Stimulated activated CD8-positive, alpha-beta memory T cell treated with anti-CD3 and anti-CD28 coated beads, Interleukin-7, amount 100 ng/mL, for 24 hours (primary cell): ENCODE measurements at regions not wholly inside any gene's neighbourhood (a gene's known extent, or its start where the extent isn't known, plus 50 kb on each side); places are given as distances from the start of the nearest gene placed in this dataset.

Source experiments
- DNase-seq: peaks from one replicate; pipeline ENCODE4 v3.0.0-alpha.2; 2020; ENCODE audit warnings: low read depth

DNA sequence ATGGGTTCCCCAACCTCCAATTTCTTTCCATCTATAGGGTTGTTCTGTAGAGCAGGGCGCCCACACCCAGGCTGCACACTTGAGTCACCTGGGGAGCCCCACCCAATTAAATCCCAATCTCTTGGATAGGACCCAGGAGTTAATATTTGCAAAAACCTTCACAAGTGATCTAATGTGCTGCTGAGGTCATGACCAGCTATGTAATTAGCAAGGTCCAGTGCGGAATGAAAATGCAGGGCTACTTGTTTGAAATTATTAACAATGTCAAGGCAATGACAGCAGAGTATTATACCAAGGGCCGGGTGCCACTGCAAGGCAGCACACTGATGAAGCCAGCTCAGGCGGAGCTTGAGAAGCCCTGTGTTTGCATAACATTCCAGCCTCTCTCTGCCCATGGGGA lies 302.7 kb downstream of the MAF start:
- no peak for DNase-seq

DNA sequence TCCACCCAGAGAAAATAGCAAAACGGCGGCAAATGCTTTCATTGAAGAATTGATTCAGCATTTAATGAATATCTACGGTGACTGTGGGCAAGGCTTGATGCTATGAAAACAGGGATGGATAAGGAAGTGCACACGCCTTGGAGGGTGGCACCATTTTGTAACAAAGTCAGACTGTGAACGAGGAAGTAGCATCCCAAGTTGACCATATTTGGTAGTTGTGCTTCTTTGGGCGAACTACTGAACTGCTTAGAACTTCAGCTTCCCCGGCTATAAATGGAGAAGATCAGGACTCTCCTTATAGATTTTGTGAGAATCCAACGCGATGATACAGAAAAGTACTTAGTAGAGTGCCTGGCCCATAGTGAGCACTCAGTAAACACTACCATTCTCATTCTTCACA lies 303.2 kb downstream of the MAF start:
- no peak for DNase-seq

GRCh38 chr16:79296491-79296890 lies 304.0 kb downstream of the MAF start:
- no peak for DNase-seq

- no peak for DNase-seq
Measured at GRCh38 chr16:79295746-79296145, 304.8 kb downstream of the MAF start.

DNA sequence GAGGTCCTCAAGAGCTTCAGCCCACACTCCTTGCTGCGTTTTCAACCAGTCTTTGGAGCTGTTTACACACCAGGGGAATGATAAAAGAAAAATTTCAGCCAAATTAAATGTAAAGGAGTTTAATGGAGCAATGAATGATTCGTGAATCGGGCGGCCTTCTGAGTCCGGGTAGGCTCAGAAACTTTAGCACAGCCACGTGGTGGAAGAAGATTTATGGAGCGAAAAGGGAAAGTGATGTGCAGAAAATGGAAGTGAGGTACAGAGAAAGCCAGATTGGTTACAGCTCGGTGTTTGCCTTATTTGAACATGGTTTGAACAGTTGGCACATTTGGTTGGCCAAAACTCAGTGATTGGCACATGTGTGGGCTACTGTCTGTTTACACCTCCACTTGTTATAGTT lies 305.4 kb downstream of the MAF start:
- no peak for DNase-seq

DNA sequence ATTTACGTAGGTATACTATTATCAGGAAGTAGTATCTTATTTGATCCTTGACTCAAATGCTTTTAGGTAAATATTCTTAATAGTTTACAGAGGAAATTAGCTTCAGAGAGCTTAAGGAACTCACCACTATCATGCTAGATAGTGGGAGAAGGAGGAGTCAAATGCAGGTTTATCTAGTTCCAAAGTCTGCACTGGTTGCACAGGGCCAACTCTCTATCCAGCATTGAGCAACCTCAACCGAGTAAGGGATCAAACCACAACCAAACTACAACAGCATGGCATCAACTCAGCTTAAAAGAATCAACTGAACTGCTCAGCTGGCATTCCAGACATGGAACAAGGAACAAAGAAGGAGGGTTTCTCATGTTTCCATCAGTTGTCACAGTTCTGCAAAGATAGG lies 306.0 kb downstream of the MAF start:
- DNase-seq, result no peak

DNA sequence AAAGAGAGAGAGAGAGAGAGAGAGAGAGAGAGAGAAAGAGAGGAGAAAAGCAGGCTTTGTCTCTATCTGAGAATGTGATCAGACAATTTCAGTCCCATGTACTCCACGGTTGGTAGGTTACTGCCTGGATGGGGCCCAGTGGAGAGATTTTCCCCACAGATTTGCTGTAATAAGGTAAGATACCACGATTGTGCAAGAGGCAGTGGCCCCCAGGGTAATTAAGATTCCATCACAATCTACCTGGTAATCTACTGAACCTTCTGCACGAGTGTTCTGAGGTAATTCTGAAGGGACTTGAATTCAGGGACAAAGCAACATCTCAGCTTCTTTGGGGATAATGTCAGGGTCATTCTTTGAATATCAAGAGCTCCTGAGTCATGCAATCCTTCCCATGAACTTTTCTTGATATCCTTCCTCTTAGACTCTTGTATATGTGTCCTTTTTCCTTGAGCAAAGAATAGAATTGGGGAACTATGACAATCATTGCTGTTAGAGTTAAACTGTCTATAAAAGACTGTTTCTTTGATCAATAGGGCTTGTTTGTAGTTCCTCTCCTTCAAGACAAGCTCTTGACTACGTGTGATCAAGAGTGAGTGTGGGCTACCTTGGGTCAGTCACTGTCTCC lies 306.6 kb downstream of the MAF start:
- no peak for DNase-seq

GRCh38 chr16:79288066-79288465 lies 312.5 kb downstream of the MAF start:
- DNase-seq, result no peak

- no peak for DNase-seq
Measured at GRCh38 chr16:79287424-79287917, 313.1 kb downstream of the MAF start.

DNA sequence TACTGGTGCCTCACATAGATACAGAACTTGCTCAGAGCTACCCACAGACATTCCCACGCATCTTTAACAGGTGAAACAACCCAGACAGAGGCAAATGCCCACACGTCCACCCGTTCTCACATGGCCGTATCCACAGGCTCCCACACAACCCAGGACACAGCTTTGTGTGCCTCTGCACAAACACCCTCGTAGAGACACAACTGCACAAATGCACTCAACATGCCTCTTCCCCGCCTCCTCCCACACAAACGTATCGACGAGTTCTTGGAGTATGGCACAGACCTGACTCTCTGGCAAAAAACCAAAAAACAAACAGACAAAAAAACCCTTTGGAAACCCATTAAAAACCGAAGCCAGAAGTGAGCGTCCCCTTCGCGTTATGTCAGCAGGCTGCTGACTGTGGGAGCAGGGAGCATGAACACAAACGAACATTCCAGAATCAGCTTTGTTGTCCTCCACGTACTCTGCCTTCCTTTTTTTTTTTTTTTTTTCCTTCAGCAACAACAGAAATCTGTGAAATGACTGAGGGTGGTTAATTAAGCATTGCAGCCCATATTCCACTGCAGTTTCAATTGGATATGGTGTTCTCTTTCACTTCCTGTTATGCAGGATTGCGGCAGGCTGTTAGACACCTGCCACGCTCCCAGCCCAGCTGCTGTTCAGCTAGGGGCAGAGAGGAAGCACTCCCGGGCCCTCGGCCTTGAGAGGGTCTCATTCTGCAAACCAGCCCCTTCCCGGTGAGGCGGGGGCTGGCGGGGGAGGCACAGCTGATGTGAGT lies 313.7 kb downstream of the MAF start:
- DNase-seq, result no peak

GRCh38 chr16:79284766-79285165 lies 315.8 kb downstream of the MAF start:
- DNase-seq, result no peak

DNA sequence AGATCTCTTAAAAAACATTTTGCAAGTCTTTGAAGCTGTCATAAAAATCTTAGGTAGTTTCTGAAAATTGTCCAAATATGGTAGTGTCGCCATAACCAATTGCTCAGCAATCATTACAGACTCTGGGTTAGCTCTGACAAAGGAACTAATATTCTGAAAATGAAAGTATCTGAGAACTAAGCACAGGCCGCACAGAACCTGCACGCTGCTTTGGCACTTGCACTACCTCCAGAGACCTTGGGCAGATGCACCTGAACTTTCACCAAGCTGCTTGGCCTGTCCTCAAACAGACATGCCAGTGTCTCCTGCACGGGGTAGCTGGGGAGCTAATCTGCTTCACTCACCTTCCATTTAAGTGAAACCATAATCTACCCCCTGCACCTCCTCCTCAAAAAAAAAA lies 317.0 kb downstream of the MAF start:
- DNase-seq, result no peak

DNA sequence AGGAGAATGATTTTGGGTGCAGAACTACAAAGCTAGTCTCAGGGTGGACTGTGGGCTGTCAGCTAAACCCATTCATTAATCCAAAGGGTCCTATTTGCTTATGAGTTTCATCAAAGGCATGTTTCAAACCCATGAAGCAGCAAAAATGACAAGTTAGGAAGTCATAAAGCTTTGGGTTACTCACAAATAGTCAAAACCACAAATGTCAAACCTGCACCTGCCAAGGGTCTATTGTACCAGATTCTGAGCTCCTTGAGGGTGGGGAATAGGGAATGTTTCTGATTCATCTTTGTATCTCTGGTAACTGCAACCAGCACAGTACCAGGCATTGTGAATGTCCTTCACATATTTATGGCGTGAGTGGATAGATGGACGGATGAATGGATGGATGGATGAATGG lies 317.7 kb downstream of the MAF start:
- no peak for DNase-seq

DNA sequence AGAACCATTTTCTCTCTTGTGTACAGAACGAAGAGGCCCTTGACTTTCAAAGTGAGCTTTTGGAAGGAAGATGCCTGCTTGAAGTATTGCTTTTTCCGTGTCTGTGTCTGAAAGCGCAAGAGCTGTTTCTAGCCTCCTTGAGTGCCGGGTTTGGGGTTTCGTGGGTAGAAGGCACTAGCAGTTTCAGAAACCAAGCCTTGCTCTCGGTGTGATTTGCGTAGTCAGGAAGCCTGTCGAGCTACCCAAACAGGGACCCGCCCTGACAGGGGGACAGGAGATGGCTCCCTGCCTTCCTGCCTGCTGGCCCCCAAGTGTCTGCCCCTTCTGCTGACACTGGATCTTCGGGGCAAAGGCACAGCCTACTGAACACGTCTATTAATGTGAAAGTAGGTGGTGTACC lies 322.0 kb downstream of the MAF start:
- no peak for DNase-seq

DNA sequence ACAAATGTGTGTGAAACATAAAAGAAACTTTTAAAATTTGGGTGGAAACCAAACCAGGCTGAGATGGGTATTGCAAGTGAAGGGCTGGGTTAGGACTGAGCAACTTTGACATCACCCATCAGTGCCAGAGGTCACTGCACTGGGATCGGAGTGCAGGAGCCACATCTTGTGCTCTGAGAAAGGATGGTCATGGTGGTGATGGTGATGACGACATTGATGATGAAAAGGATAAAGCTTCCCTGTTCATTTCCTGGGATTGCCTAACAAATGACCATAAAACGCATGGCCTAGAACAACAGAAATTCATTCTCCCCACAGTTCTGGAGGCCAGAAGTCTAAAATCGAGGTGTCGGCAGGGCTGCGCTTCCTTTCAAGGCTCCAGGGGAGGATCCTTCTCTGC lies 324.0 kb downstream of the MAF start:
- DNase-seq, result no peak

DNA sequence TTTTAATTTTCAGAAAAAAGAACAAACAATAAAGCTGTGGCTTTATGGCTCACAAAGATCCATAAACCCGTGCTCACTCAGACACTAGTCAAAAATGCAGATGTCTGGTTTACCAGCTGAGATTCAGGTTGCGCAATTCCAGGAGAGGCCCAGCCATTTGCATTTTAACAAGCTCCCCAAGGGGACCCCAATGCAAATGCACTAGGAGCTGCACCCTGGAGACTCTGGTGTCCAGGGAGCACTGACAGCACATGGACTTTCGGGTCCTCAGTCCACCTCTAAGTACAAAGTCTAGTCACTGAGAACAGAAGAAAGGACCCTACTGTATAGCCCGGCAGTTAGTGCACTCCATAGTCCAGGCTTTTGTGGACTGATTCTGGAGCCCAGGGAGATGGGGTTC lies 326.3 kb downstream of the MAF start:
- no peak for DNase-seq

DNA sequence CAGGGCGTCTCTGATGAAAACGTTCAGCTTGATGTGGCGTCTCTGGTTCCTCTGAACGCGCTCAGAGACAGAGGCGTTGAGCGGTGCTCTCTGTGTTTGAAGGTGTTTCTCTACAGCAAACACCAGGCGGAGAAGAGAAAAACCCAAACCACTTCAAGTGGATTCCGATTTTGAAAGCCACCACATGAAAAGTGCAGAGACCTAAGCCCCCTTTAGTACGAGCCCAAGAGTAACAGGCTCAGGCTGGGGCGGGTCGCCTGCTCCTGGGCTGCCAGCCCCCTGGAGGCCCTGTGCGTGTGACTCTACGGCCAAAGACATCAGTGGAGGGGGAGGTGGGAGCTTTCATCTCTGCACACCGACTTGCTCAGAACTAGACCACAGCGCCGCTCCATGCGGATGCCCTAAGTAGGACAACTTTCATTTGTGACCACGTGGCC lies 328.4 kb downstream of the MAF start:
- DNase-seq, result no peak

DNA sequence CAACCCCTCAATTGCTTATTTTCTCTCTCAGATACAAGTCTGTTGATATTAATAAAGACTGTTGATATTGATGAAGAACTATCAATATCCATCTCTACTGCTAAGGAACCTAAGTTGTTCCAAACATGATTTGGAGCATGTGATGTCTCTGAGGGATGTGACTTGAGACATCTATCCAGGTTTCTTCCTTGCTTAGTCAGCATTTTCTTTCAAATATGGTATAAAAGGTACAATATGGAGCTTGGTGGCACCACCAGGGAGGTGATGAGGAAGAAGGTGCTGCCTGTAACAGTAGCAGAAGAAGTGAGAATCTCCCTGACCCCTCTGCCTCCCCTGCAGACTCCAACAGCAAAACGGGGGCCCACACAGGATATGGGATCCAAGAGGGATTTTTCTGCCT lies 329.0 kb downstream of the MAF start:
- DNase-seq, result no peak

- no peak for DNase-seq
Measured at GRCh38 chr16:79270011-79270410, 330.5 kb downstream of the MAF start.

DNA sequence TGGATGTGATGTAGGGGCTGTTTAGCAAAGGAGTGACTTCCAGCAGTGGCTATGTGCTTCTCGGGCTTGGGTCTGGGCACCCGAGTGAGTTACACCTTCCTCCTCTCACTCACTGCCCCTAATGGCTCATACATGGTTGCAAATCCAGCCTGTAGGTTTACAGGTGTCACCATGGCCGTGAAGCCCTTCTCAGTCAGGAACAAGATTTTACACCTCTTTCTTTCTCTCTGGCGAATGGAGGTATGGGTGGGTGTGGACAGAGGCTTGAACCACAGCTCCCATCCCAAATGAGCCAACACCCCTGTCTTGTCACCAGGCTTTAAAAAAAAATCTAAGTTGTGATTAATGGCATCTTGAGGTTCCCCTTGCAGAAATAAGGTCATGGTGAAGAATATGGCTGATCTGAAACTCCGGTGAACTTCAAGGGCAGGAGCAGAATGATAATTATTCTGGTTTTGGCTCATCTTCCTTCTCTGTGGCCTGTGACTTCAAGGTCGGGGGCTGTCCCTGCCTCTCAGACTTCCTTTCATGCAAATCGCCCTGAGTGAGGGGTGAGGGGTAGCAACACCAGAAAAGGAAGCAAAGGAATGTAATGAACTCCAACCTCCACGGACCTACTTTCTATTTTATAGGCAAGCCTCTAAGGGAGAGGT lies 331.2 kb downstream of the MAF start:
- DNase-seq, result no peak

DNA sequence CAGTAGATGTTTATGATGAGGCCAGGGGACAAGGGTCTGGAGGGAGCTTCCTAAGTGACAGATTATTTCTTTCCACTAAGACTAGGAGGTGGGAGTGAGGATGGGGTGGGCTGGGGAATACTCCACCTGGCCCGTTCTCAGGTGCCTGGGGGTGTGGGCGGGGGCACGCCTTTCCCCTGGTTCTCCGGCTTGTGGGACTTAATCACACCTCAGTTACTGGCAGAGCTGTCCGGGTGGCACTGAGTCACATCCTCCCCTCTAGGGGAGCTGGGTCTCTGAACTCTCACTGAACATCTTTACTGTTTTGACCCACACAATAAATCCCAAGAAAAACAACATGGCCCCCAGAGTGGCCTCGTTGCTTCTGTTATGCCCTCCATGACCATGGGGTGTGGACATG lies 332.8 kb downstream of the MAF start:
- no peak for DNase-seq

GRCh38 chr16:79267146-79267545 lies 333.4 kb downstream of the MAF start:
- DNase-seq, result no peak

- DNase-seq, result no peak
Measured at GRCh38 chr16:79265701-79266100, 334.8 kb downstream of the MAF start.
